IMR-90 (cell line): ENCODE measurements at regions not wholly inside any gene's neighbourhood (a gene's known extent, or its start where the extent isn't known, plus 50 kb on each side); places are given as distances from the start of the nearest gene placed in this dataset.
A peak's percentile ranks its signal among the peaks of the same experiment; 100 is the strongest.

Source experiments
- ATAC-seq: fragments of 200-7000 bp; cut with Tn5 transposase; 2 replicates; pipeline ENCODE4 v1.9.1; 2020; ENCODE audit warnings: low read depth, mild to moderate bottlenecking, moderate library complexity
- BruUV-seq: library from RNA; stranded (reverse); fragments of 400-500 nt; replicated peaks from 2 replicates; lab custom pipeline; 2021; lab: Mats Ljungman, UMichigan
- CTCF ChIA-PET: fragments of 300-600 bp; formaldehyde crosslinking; extraction: SDS; loops from one replicate; lab custom pipeline; 2021; ENCODE audit warnings: antibody characterized with exemption; lab: Yijun Ruan, JAX
- POLR2A ChIA-PET: fragments of 300-600 bp; sonication (Branson Sonifier 250); formaldehyde crosslinking; loops from one replicate; lab custom pipeline; 2022; ENCODE audit warnings: antibody characterized with exemption; ENCODE audit not compliant: unreplicated experiment; lab: Charles Lee
- DNase-seq: peaks from one replicate; pipeline ENCODE4 v3.0.0; 2013
- H2AFZ ChIP-seq: replicated peaks from 2 replicates; pipeline ENCODE3; 2013; ENCODE audit warnings: low read length, mild to moderate bottlenecking; ENCODE audit not compliant: poor library complexity
- H2AK5ac ChIP-seq: 2 replicates; pipeline ENCODE4 v1.6.1; 2013; ENCODE audit warnings: low read depth, low read length, inconsistent platforms
- H2AK9ac ChIP-seq: replicated peaks from 2 replicates; pipeline ENCODE3; 2013; ENCODE audit warnings: mild to moderate bottlenecking, low read depth, low read length, moderate library complexity; ENCODE audit not compliant: poor library complexity
- H2BK120ac ChIP-seq: 2 replicates; pipeline ENCODE4 v1.6.1; 2013; ENCODE audit warnings: low read depth, low read length, inconsistent platforms
- H2BK15ac ChIP-seq: 3 replicates; pipeline ENCODE4 v1.6.1; 2013; ENCODE audit warnings: low read depth, low read length, inconsistent platforms
- H2BK20ac ChIP-seq: 2 replicates; pipeline ENCODE4 v1.6.1; 2013; ENCODE audit warnings: low read depth, mild to moderate bottlenecking, inconsistent platforms, low read length, moderate library complexity
- H2BK5ac ChIP-seq: 2 replicates; pipeline ENCODE4 v1.6.1; 2013; ENCODE audit warnings: mild to moderate bottlenecking, low read depth, low read length, inconsistent platforms; ENCODE audit not compliant: poor library complexity, severe bottlenecking
- H3K14ac ChIP-seq: replicated peaks from 2 replicates; pipeline ENCODE4 v1.6.1; 2013; ENCODE audit warnings: low read depth, low read length, inconsistent platforms
- H3K18ac ChIP-seq: 2 replicates; pipeline ENCODE4 v1.6.1; 2013; ENCODE audit warnings: low read depth, low read length, control low read depth
- H3K23ac ChIP-seq: 2 replicates; pipeline ENCODE4 v1.6.1; 2013; ENCODE audit warnings: low read depth, low read length, inconsistent platforms
- H3K27ac ChIP-seq: 2 replicates; pipeline ENCODE4 v1.5.1; 2013; ENCODE audit warnings: mild to moderate bottlenecking, control low read depth, low read length; ENCODE audit not compliant: insufficient read depth
- H3K27me3 ChIP-seq: 2 replicates; pipeline ENCODE4 v1.6.1; 2013; ENCODE audit warnings: low read length; ENCODE audit not compliant: control insufficient read depth, insufficient read depth
- H3K36me3 ChIP-seq: 2 replicates; pipeline ENCODE4 v1.6.1; 2013; ENCODE audit warnings: low read length, mixed read lengths; ENCODE audit not compliant: control insufficient read depth, insufficient read depth
- H3K4ac ChIP-seq: 2 replicates; pipeline ENCODE4 v1.6.1; 2013; ENCODE audit warnings: low read depth, low read length, inconsistent platforms
- H3K4me1 ChIP-seq: 2 replicates; pipeline ENCODE4 v1.6.1; 2013; ENCODE audit warnings: low read length, mixed read lengths; ENCODE audit not compliant: control insufficient read depth, insufficient read depth
- H3K4me2 ChIP-seq: 2 replicates; pipeline ENCODE4 v1.6.1; 2013; ENCODE audit warnings: low read depth, mild to moderate bottlenecking, control low read depth, low read length, moderate library complexity
- H3K4me3 ChIP-seq: 2 replicates; pipeline ENCODE4 v1.5.1; 2013; ENCODE audit warnings: low read depth, mild to moderate bottlenecking, control low read depth, low read length, moderate library complexity; ENCODE audit not compliant: insufficient read depth
- H3K56ac ChIP-seq: 2 replicates; pipeline ENCODE4 v1.6.1; 2013; ENCODE audit warnings: low read length, inconsistent platforms; ENCODE audit not compliant: insufficient read depth; ENCODE audit errors: extremely low read depth
- H3K79me1 ChIP-seq, 2 experiments: 2 replicates each; pipeline ENCODE4 v1.6.1; 2013; ENCODE audit warnings: low read length in 2 of 2, inconsistent platforms in 1 of 2, low read depth in 1 of 2
- H3K9ac ChIP-seq: 2 replicates; pipeline ENCODE4 v1.6.1; 2013; ENCODE audit warnings: low read depth, low read length, control low read depth
- H3K9me1 ChIP-seq: 2 replicates; pipeline ENCODE4 v1.6.1; 2013; ENCODE audit warnings: low read length, inconsistent platforms; ENCODE audit not compliant: insufficient read depth
- H3K9me3 ChIP-seq: 2 replicates; pipeline ENCODE4 v1.6.1; 2013; ENCODE audit warnings: low read length; ENCODE audit not compliant: control insufficient read depth, insufficient read depth
- H4K20me1 ChIP-seq: 2 replicates; pipeline ENCODE4 v1.6.1; 2013; ENCODE audit warnings: low read length, inconsistent platforms; ENCODE audit not compliant: insufficient read depth
- H4K5ac ChIP-seq: 2 replicates; pipeline ENCODE4 v1.6.1; 2013; ENCODE audit warnings: mild to moderate bottlenecking, low read depth, low read length, control low read depth
- H4K8ac ChIP-seq, 2 experiments: 2 replicates each; pipeline ENCODE4 v1.6.1; 2013; ENCODE audit warnings: low read depth in 2 of 2, low read length in 2 of 2, control low read depth in 1 of 2, inconsistent platforms in 1 of 2
- H4K91ac ChIP-seq: 2 replicates; pipeline ENCODE4 v1.6.1; 2013; ENCODE audit warnings: low read depth, low read length, inconsistent platforms; ENCODE audit not compliant: insufficient read depth
- BHLHE40 ChIP-seq: fragments of 150-350 bp; IDR thresholded peaks from 2 replicates; pipeline ENCODE4 v1.6.1; 2016; ENCODE audit warnings: mild to moderate bottlenecking, low read depth, low read length
- CEBPB ChIP-seq: IDR thresholded peaks from 2 replicates; pipeline ENCODE4 v1.6.1; 2012; ENCODE audit warnings: low read depth, low read length, improper control_type of control experiment
- CHD1 ChIP-seq: IDR thresholded peaks from 2 replicates; pipeline ENCODE4 v1.6.1; 2012; ENCODE audit warnings: low read depth, low read length, improper control_type of control experiment
- FOS ChIP-seq: fragments of 150-350 bp; IDR thresholded peaks from 2 replicates; pipeline ENCODE4 v1.6.1; 2016; ENCODE audit warnings: low read depth, low read length
- MAFK ChIP-seq: IDR thresholded peaks from 2 replicates; pipeline ENCODE4 v1.6.1; 2012; ENCODE audit warnings: low read depth, low read length, improper control_type of control experiment
- MXI1 ChIP-seq: IDR thresholded peaks from 2 replicates; pipeline ENCODE4 v1.6.1; 2012; ENCODE audit warnings: low read depth, mild to moderate bottlenecking, low read length, moderate library complexity, borderline replicate concordance
- NFE2L2 ChIP-seq: fragments of 150-350 bp; IDR thresholded peaks from 2 replicates; pipeline ENCODE4 v1.6.1; 2016; ENCODE audit warnings: low read depth, mild to moderate bottlenecking, low read length
- POLR2A ChIP-seq: IDR thresholded peaks from 2 replicates; pipeline ENCODE4 v1.6.1; 2012; ENCODE audit warnings: mild to moderate bottlenecking, low read depth, low read length
- RAD21 ChIP-seq: IDR thresholded peaks from 2 replicates; pipeline ENCODE4 v1.6.1; 2012; ENCODE audit warnings: low read length, improper control_type of control experiment
- RCOR1 ChIP-seq: IDR thresholded peaks from 2 replicates; pipeline ENCODE4 v1.6.1; 2012; ENCODE audit warnings: mild to moderate bottlenecking, low read length, improper control_type of control experiment; ENCODE audit not compliant: insufficient replicate concordance
- RFX5 ChIP-seq: IDR thresholded peaks from 2 replicates; pipeline ENCODE4 v1.8.0; 2012; ENCODE audit warnings: low read depth, mild to moderate bottlenecking, low read length, moderate library complexity
- SMC3 ChIP-seq: fragments of 150-350 bp; IDR thresholded peaks from 2 replicates; pipeline ENCODE4 v1.6.1; 2016; ENCODE audit warnings: low read depth, mild to moderate bottlenecking, antibody characterized with exemption, low read length, moderate library complexity
- USF2 ChIP-seq: fragments of 150-350 bp; IDR thresholded peaks from 2 replicates; pipeline ENCODE4 v1.6.1; 2017; ENCODE audit warnings: mild to moderate bottlenecking, antibody characterized with exemption, low read length, low read depth
- WGBS, 2 experiments: methylation state at CpG; one replicate each; pipeline versions ENCODE4 v1.1.5 to v1.1.7; 2013; ENCODE audit warnings: missing lambda C conversion rate in 2 of 2; ENCODE audit not compliant: insufficient read length in 1 of 2; ENCODE audit errors: extremely low coverage in 2 of 2; 5-methylcytosine and 5-hydroxymethylcytosine counted together
- dilution Hi-C: fragments of 300-500 bp; cut with HindIII; formaldehyde crosslinking; loops from one replicate; pipeline ENCODE4 v1.14.3; 2018; ENCODE audit warnings: low sequenced_read_pairs; ENCODE audit not compliant: unreplicated experiment
- in situ Hi-C: fragments of 300-500 bp; cut with MboI; formaldehyde crosslinking; loops from 3 replicates; pipeline ENCODE4 v1.14.3; 2019; ENCODE audit warnings: low sequenced_read_pairs, inconsistent platforms, mixed read lengths
- intact Hi-C: fragments of 100-400 bp; cut with micrococcal nuclease; formaldehyde crosslinking; loops from 2 replicates; pipeline ENCODE4 v1.10.0; 2022
- TF ChIP-seq, protein P1 (sequence below): fragments of 150-350 bp; IDR thresholded peaks from 2 replicates; pipeline ENCODE4 v1.6.1; 2016; ENCODE audit warnings: low read depth, mild to moderate bottlenecking, low read length, moderate library complexity, borderline replicate concordance

DNA sequence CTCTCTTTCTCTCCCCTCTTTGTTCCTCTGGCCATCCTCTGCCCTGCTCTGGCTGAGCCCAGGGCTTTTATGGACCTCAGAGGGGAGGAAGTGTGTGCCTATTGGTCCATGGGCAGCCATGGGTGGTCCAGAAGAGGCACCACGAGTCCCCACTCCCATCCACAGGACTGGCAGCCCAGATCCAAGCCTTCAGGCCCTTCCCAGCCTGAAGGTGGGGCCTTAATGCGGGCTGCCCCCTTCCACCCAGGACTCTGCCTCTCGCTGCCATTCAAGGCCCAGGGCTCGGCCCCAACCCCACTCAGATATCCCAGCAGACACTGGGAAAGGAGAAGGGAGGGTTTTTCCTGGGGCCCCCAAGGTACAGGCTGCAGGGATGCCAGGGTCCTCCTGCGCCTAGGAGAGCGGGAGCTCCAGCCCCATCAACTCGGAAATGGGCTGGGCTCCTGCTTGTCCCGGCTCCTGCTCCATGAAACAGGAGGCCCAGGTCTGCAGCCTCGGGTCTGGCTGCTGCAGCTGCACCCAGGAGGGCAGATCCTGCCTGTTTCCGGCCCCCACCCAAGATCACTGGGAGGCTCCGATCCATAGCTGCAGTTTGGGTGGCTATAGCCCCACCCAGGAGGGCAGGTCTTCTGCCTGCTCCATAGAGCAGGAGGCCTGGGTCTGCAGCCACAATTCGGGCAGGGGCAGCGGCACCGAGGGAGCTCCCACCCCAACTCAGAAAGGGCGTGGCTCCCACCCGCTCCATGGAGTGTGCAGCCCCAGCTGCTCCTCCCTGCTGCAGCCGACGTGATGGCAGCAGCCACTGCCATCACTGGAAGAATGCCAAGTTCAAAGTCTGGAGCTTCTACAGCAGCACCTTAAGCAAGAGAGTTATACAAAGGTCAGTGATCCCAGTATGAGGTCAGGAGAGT, 116.6 kb upstream of the RBBP8 start:
- no peaks in the 10 kb centered on the region for H3K79me1 ChIP-seq
- no peak overlapping the region for H3K18ac ChIP-seq
- no peak overlapping the region for H2BK5ac ChIP-seq
- H3K9me1 ChIP-seq, result no peaks in the 10 kb centered on the region
- H2AK9ac ChIP-seq, result no peak overlapping the region
- H3K9me3 ChIP-seq, result no peaks in the 10 kb centered on the region
- CTCF ChIA-PET, result no interaction called here
- H3K4me1 ChIP-seq, result no peaks in the 10 kb centered on the region
- H3K27me3 ChIP-seq, result no peaks in the 10 kb centered on the region
- in situ Hi-C loops (loop anchor here (5.0 to 10.0 kb wide), 2 partner anchors 166 to 598 kb away; no protein-coding TSS in a partner anchor), intact Hi-C loops (loop anchor here (10.0 kb wide), 1 partner anchor 598 kb away; no protein-coding TSS in a partner anchor), dilution Hi-C loops (no loop called here)
- peak overlapping the region; percentile 43; the same call in 1 of the 2 replicates for H3K4ac ChIP-seq
- no peak overlapping the region for H4K5ac ChIP-seq
- POLR2A ChIA-PET, result no interaction called here
- no peak overlapping the region for H3K9ac ChIP-seq
- H4K91ac ChIP-seq, result no peak overlapping the region
- no peaks in the 10 kb centered on the region for H3K36me3 ChIP-seq
- H2BK20ac ChIP-seq, result no peak overlapping the region
- H3K23ac ChIP-seq, result no peak overlapping the region
- H4K8ac ChIP-seq, result no peak overlapping the region
- no peak overlapping the region for H2AK5ac ChIP-seq
- H4K20me1 ChIP-seq, result no peaks in the 10 kb centered on the region
- no peak overlapping the region for H3K27ac ChIP-seq
- no peak overlapping the region for H3K4me2 ChIP-seq
- BruUV-seq, result no TSS peak
- ATAC-seq (no peak), DNase-seq (no peak)
- H2BK120ac ChIP-seq, result no peak overlapping the region
- no peak overlapping the region for H2AFZ ChIP-seq
- TF ChIP-seq SMC3 (no peak), FOS (no peak), MXI1 (no peak), CHD1 (no peak), RCOR1 (no peak), CEBPB (no peak), NFE2L2 (no peak), BHLHE40 (no peak), RAD21 (no peak), POLR2A (no peak), RFX5 (no peak), USF2 (no peak), MAFK (no peak)
- TF ChIP-seq, protein P1, sequence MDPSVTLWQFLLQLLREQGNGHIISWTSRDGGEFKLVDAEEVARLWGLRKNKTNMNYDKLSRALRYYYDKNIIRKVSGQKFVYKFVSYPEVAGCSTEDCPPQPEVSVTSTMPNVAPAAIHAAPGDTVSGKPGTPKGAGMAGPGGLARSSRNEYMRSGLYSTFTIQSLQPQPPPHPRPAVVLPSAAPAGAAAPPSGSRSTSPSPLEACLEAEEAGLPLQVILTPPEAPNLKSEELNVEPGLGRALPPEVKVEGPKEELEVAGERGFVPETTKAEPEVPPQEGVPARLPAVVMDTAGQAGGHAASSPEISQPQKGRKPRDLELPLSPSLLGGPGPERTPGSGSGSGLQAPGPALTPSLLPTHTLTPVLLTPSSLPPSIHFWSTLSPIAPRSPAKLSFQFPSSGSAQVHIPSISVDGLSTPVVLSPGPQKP, result no peak
- no peak overlapping the region for H3K14ac ChIP-seq
- WGBS, 2 experiments, result 92% methylated on average over 5 of the region's 18 CpGs; no CpG with 5 or more reads in 1 of the 2 experiments
- no peak overlapping the region for H2BK15ac ChIP-seq
- no peak overlapping the region for H3K4me3 ChIP-seq
- H3K56ac ChIP-seq, result no peak overlapping the region
